Spleen (tissue), 7 donors: ENCODE measurements at regions not wholly inside any gene's neighbourhood (a gene's known extent, or its start where the extent isn't known, plus 50 kb on each side); places are given as distances from the start of the nearest gene placed in this dataset.

Experiments used
- CTCF ChIP-seq, 11 experiments: fragments of 200-600 bp in 7 of 11; fragments of 450-650 bp in 4 of 11; sonication (generic) in 4 of 11; IDR thresholded peaks in 8 of 11; conservative IDR thresholded peaks in 3 of 11; 1 replicate in 7 of 11; 2 replicates in 4 of 11; pipeline versions ENCODE4 v1.4.0 to v1.8.0; 2016 to 2021; ENCODE audit warnings: antibody characterized with exemption in 11 of 11, inconsistent platforms in 4 of 11, mild to moderate bottlenecking in 1 of 11
- POLR2A ChIP-seq, 3 donors: fragments of 450-650 bp; IDR thresholded peaks; one replicate each; pipeline ENCODE4 v1.5.1; 2017; ENCODE audit warnings: antibody characterized with exemption in 3 of 3, mild to moderate bottlenecking in 1 of 3
- POLR2AphosphoS5 ChIP-seq, 3 donors: sonication (generic); formaldehyde crosslinking; IDR thresholded peaks; one replicate each; pipeline ENCODE4 v1.5.1; 2017; ENCODE audit warnings: antibody characterized with exemption in 3 of 3
- donor health status: DM: no; HTN: no; CAD: no; lungs with moderate emphysema.
- donor health status: DM: no; HTN: no; CAD: no.
- donor health status: DM: no; HTN: no; CAD: no.

- TF ChIP-seq POLR2A (IDR thresholded peaks at IDR 0.05) (no peak), CTCF (IDR thresholded peaks at IDR 0.05 in 8 of 11, conservative IDR thresholded peaks at IDR 0.05 in 3 of 11) (no peak), POLR2AphosphoS5 (IDR thresholded peaks at IDR 0.05) (no peak)
Observed at GRCh38 chr7:34507191-34507590, 150.8 kb upstream of the NPSR1 start.
